Posterior cingulate gyrus (tissue), 11 donors: ENCODE measurements at regions not wholly inside any gene's neighbourhood (a gene's known extent, or its start where the extent isn't known, plus 50 kb on each side); places are given as distances from the start of the nearest gene placed in this dataset.
"Not testable (repeated sequence)": the region's sequence is repeated elsewhere in the genome, so short reads cannot be mapped to it uniquely, and the experiment has no call there.

ENCODE experiments used
- DNase-seq, 10 donors: peaks; one replicate each; pipeline versions ENCODE4 v3.0.0 to v3.0.0-alpha.2; 2020 to 2021; ENCODE audit warnings: mixed read lengths in 3 of 10
- intact Hi-C: fragments of 100-400 bp; cut with DNase I; formaldehyde crosslinking; loops from one replicate; pipeline ENCODE4 v1.15.1; 2023

DNA sequence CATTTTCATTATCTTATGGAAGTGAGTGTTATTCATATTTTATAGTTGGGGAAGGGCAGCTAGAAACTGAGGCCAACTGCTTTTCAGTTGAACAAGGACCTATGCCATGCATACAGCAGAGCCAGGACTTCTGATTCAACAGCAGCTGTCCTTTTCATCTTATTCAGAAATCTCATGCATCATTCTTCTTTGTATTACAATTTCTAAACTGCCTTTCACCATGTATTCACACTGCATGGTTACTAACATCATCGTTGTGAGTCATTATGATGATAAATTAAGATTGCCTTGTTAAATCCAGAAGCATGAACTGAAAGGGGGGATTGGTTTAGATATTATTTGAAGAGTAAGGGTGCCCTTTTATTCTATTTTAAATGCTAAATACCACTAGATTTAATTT, 1470.1 kb upstream of the GOT2 start:
- intact Hi-C loops = no loop called here
- DNase-seq = no peak

DNA sequence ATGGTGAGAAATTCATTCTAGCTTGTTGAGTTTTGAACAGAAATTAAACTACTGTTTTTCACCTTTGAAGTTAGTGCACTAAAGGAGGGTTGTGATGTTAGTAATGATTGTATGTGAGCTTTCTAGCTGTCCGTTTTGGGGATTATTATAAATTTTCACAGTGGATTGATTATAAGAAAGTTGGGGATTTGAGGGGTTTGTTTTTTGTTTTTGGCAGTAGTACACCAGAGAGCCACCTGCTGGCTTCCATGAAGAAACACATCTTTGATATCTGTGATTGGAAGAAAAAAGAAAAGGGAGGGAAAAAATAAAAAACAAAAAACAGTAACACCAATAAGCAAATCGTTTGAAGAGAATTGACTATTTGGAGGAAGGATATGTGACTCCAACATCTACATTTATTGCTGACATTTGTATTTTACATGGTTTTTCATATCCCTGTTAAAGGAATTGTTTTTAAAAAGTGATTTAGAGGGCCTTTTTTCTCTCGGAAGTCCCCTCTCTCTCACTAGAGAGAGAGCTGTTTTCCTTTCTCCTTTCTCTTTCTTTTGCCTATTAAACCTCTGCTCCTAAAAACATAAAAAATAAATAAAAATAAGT, 1469.5 kb upstream of the GOT2 start:
- intact Hi-C loops = no loop called here
- DNase-seq = no peak

DNA sequence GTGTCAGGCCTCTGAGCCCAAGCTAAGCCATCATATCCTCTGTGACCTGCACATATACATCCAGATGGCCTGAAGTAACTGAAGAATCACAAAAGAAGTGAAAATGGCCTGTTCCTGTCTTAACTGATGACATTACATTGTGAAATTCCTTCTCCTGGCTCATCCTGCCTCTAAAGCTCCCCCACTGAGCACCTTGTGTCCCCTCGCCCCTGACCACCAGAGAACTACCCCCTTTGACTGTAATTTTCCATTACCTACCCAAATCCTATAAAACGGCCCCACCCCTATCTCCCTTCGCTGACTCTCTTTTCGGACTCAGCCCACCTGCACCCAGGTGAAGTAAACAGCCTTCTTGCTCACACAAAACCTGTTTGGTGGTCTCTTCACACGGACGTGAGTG, 1466.6 kb upstream of the GOT2 start:
- DNase-seq, intact Hi-C loops: not testable (repeated sequence)

DNA sequence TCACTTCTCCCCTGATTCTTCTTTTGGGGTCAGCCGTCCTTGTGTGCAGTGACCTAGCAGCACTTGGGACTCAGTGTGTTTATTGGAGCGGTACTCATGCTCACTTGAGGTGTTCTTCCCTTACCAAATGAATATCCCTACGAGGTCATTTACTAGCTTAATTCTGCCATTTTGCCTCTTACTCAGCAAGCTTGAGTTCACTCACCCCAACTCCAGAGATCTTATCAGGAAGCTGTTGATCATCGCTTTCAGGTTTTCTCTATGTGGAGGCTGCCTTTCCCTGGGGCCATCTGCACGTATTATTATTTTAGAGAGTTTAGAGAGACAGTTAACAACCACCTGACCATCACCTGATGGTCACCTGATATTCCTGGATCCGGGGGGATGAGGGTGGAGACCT, 1466.0 kb upstream of the GOT2 start:
- intact Hi-C loops = no loop called here
- DNase-seq = no peak

DNA sequence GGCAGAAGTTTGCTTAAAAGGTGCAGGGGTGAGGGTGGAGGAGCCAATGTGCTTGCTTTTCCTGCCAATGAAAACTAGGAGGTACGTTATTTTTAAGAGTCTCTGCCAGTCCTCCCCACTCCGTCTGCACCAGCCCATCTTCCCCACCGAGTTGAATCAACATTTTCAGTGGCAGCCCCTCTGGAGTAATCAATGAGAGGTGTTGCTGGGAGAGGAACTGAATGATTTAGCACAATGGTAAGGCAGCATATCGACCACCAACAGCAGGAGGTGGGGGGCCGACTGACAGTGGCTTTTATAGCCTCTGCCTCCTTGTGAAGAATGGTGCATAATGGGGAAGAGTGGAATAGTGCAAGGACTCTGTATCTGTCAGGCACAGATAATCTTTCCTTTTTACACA, 1465.0 kb upstream of the GOT2 start:
- DNase-seq = no peak
- intact Hi-C loops = no loop called here

DNA sequence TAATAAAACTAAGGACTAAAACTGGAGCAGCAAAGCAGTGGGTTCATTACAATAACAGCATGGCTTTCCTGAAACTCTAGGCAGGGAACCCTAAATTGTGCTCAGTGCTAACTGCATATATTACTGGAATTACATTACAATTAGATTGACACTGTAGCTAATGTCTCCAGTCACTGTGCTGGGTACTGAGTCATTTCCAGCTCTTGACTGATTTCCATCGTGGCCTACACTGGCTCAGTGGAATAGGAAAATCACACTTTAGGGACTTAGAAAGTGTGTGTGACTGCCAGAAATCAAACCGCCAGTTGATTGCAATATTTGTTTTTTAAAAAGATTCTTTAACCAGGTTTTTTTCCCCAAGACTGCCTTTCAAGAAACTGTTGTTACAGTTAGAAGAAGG, 1447.4 kb upstream of the GOT2 start:
- no peak for DNase-seq
- intact Hi-C loops = no loop called here

DNA sequence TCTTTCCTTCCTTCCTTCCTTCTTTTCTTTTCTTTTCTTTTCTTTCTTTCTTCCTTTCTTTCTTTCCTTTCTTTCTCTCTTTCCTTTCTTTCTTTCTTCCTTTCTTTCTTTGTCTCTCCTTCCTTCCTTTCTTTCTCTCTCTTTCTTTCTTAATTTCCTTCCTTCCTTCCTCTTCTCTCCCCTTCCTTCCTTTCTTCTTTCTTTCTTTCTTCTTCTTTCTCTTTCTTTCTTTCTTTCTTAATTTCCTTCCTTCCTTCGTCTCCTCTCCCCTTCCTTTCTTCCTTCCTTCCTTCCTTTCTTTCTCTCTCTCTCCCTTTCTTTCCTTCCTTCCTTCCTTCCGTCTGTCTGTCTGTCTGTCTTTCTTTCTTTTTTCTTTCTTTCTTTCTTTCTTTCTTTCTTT, 1446.5 kb upstream of the GOT2 start:
- DNase-seq = no peak

DNA sequence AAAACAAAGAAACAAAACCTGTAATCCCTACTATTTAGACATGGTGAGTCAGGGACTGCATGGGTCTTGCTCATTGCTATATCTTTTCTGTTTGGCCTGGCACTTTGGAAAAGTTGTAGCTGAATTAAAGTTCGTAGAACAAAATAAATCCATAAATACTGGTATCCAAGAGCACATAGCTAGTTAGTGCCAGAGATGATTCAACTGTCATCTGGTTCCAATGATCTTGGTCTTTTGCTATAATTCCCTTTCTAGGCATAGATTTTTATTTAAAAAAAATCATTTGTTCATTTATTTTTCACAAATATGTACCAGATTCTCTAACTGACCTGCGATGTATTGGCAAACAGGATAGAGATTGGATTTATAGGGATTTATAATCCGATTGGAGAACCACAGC, 1436.1 kb upstream of the GOT2 start:
- DNase-seq = no peak

More for the DNA sequence above, 1446.5 kb upstream of the GOT2 start:
- intact Hi-C loops = no loop called here

DNA sequence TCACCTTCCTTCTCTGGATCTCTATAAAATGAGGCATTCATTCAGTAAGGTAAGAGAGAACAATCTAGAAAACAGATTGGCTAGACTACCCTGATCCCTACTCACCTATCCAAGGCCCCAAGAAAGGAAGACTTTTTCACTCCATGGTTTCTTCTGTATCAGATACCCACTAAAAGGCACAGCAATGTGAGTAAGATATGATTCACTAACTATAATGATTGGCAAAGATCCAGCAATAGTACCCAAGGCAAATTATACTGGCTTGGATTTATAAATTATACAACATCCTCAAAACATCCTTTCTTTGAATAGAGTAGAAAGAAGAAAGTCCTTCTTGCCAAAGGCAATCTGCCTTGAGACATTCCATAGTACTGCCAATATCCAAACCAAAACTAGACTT, 1432.0 kb upstream of the GOT2 start:
- no peak for DNase-seq
- intact Hi-C loops = no loop called here

More for the DNA sequence above, 1436.1 kb upstream of the GOT2 start:
- intact Hi-C loops = no loop called here

DNA sequence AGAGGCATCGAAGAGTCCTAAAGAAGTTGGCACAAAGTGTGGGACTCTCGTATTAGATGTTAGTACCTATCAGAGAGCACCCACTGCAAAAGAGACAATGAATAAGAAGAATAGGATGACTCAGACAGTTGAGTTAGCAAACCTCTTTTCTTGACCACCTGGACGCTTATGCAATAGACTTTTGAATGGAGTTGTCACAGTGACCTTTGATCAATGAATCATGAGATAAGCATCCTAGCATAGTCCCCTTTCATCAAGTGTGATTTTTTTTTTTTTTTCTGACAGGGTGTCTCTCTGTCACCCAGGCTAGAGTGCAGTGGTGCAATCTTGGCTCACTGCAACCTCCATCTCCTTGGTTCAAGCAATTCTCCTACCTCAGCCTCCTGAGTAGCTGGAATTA, 1417.9 kb upstream of the GOT2 start:
- no peak for DNase-seq
- intact Hi-C loops = no loop called here

DNA sequence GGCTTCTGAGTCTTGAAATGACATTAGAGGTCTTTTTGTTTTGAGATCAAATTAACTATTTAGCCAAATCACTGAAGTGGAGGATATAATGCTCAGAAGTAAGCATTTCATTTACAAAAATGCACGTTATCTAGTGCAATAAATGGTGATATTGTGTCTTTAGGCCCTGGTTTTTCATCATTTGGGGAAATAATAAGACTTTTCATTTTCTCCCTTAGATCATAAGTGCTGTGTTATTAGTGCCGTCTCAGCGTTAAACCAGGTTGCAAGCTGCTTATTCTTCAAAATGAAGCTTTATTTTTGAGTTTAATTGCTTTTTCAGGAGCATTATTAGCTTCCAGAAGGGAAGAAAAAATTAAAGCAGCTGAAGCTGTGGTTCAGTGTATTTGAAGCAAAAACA, 1416.8 kb upstream of the GOT2 start:
- intact Hi-C loops = no loop called here
- no peak for DNase-seq

DNA sequence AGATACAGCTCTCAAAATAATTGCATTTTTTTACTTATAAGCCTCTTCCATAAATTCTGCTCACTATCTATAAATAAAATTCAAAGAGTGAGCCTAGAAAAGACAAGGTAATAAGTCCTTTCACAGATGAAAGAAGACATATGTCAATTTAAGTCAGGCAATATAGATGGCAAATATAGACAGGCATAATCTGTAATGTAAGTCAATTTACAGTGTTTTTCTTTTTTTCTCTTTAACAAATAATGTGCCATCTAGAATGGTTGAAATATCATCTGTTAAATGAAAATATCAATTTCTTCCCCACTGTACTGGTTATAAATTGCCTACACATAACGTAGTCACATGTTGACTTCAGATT, 1409.2 kb upstream of the GOT2 start:
- no peak for DNase-seq
- intact Hi-C loops = no loop called here

DNA sequence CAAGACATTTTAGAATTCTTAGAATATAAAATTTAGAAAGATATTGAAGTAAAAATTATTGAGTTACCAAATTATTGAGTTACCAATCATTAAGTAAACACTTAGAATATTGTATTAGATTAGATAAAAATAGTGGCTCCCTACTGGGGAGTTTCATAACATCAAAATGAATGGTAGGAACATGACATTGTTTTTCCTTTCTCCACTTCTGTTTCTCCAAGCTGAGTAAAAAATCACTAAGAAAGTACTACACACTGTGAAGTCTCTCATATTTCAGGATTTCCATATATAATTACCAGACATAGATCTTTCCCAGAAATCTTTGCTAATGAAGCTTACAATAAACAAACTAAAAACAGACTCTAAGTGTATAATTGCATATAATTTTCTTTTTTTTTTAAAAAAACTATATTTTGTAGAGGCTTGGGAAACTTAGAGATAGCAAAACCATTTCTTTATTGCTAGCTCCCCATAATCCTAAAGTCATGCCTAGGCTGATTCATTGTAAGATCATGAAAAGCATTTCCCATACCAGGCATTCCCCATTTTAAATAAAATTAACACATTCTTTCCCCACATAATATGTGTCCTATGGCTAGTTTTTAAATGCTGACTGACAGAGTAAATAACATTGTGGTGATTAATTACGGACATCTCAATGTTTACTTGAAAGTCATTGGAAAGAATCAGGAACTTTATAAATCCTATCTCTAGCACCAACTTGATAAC, 1408.7 kb upstream of the GOT2 start:
- intact Hi-C loops = no loop called here
- no peak for DNase-seq

DNA sequence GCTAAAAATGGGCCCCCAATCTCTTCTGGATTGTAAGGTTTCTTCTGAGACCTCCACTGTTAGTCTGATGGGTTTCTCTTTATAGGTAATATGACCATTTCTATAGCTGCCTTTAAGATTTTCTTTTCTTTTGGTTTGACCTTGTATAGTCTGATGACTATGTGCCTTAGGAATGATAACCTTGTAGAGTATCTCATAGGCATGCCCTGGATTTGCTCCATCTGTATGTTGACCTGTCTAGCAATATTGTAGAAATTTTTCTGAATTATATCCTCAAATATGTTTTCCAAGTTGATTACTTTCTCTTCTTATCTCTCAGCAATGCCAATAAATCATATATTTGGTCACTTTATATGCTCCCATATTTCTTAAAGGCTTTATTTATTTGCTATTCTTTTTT, 1403.8 kb upstream of the GOT2 start:
- intact Hi-C loops = no loop called here
- DNase-seq = no peak

DNA sequence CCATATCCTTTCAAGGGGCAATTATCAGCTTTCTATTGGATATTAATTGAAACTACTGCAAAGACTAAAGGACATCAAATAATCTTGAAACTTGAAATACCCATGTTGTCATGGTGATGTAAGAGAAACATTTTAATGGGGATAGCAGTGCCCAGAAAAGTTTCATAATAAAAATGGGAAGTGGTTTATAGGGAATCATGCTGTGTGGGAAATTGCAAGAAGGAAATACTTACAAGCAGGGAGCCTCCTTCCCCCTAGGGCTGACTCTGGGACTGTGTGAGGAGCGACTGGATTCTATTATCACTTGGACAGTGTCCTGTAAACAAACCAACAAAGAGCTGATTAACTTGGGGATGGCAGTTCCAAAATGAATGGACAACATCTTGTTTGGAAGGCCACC, 1393.1 kb upstream of the GOT2 start:
- no peak for DNase-seq
- intact Hi-C loops = no loop called here

DNA sequence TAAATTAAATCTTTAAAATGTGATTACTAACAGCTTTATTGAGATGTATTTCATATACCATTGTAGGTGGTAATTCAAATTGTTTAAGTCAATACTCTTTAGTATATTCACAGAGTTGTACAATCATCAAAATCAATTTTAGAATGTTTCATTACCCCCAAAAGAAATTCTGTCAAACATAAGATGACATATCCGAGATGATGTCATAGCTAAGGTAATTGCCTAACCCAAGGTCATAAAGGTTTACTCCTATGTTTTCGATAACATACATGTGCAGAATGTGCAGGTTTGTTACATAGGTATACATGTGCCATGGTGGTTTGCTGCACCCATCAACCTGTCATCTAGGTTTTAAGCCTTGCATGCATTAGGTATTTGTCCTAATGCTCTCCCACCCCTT, 1392.0 kb upstream of the GOT2 start:
- intact Hi-C loops, DNase-seq: not testable (repeated sequence)

DNA sequence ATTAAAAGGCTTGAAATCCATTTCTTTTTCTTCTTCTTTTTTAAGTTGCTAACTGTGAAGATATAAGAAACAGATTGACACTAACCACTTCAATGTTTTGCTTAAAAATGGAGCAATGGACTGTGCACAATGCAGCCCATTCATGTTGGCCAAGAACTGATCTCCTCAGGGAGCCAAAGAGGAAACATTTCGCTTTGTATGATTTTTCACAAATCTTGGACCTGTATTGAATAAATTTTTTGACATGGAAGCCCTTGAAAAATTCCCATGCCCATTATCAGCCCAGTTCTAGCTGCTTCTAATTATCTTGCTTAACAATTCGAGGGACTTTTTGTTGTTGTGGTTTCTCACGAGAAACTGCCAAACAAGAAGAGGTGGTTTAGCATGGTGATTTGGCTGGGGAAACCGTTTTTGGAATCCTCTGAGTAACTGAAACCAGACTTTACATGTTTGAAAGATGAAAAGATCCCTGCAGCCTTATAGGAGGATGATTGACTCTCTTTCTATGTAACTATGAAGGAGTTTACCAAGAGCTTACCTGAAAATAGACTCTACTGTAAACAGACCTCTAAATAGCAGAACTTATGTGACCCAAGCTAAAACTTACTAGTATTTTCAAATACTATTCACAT, 1389.4 kb upstream of the GOT2 start:
- DNase-seq = no peak
- intact Hi-C loops = no loop called here

DNA sequence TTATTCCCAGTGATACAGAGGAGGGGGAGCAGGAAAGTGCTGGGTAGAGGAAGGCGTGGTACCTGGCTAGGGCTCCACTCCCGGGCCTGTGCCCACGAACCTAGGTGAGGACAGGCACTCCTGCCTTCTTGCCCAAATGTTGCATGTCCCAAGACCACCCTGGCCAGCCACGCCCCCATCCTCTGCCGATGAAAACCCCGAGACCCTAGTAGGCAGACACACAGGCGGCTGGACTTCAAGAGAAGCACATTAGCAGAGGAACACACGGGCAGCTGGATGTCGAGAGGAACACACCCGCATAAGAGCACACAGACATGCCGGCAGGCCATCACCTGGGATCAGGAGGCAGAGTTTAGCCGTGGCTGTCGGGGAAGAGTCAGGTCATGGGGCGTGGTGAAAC, 1386.5 kb upstream of the GOT2 start:
- intact Hi-C loops = no loop called here

DNA sequence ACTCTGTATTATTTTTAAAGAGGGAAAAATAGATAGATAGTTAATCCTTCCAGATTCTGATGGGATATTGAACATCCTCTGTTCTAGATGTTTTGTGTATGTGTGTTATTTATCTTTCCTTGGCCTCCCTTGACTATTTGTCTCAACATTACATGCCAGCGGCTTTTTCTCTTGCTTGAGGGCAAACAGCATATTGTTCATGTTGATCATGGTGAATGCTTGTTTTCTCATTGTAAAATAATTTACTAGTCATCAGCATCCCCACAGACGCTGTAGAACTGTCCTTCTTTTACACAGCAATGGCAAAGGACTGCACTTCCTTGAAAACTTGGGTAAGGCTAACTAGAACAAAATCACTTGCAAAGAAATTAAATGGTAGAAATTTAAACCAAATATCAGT, 1376.4 kb upstream of the GOT2 start:
- no peak for DNase-seq
- intact Hi-C loops = no loop called here

More for the DNA sequence above, 1386.5 kb upstream of the GOT2 start:
- no peak for DNase-seq

DNA sequence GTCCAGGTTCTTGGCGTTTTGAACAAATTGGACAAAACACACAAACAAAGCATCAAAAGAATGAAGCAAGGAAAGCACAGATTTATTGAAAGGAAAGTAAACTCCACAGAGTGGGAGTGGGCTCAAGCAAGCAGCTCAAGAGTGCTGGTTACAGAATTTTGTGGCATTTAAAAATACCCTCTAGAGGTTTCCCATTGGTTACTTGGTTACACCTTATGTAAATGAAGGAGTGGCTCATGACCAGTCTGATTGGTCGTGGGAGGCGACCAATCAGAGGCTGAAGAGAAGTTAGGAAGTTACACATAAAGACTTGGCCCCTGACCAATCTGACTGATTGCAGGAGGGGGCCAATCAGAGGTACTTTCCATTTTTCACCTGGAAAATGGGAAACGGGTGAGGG, 1373.8 kb upstream of the GOT2 start:
- no peak for DNase-seq
- intact Hi-C loops = no loop called here

DNA sequence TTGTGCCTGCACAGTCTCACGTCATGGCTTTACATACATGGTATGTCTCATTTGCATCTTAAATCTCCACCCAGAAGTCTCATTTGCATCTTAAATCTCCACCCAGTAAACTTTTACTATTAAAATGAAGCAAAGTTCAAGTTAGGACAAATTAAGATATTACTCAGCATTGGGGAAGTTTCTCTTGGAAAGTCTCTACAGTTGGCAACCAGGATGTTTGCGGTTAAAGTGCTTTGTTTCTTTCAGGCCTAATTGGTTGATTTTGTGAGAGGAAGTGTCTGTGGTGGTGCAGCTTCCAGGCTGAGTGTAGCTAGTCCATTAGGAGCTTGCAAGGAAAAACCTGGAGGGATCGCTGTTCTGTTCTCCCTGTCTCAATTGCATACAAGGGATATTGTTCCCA, 1373.3 kb upstream of the GOT2 start:
- intact Hi-C loops = no loop called here
- no peak for DNase-seq

DNA sequence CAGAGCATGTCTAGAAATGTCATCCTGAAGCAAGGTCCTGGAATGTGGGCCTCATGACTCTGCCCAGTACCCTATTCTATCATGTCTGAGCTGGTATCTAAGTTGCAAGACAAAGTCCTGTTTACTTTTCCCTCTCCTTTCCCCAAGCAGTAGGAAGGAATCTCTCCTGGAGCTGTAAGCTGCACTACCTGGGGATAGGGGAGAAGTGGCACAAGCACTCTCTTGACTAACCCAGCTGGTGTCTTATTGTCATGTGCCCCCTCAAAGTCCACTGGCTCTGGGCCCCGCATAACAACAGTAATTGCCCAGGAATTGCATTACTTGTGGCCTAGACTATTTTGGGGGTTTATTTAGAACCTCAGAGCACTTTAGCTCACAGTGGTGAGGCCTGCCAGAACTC, 1366.3 kb upstream of the GOT2 start:
- intact Hi-C loops = no loop called here

More for the DNA sequence above, 1366.3 kb upstream of the GOT2 start:
- DNase-seq = no peak
